Activated B cell treated with CpG ODN at 0.5 μM for 24 hours (primary cell): ENCODE measurements at regions not wholly inside any gene's neighbourhood (a gene's known extent, or its start where the extent isn't known, plus 50 kb on each side); places are given as distances from the start of the nearest gene placed in this dataset.
"Not testable (repeated sequence)": the region's sequence is repeated elsewhere in the genome, so short reads cannot be mapped to it uniquely, and the experiment has no call there.

Experiments used
- ATAC-seq: fragments of 200-7000 bp; cut with Tn5 transposase; one replicate; pipeline ENCODE4 v1.10.0; 2021; ENCODE audit warnings: low read depth, mild to moderate bottlenecking, moderate library complexity
- CTCF ChIA-PET: fragments of 350-600 bp; sonication (Branson Sonifier 250); formaldehyde crosslinking; loops from one replicate; lab custom pipeline; 2021; ENCODE audit warnings: antibody characterized with exemption; lab: Charles Lee
- POLR2A ChIA-PET: fragments of 350-600 bp; sonication (Branson Sonifier 250); formaldehyde crosslinking; loops from one replicate; lab custom pipeline; 2021; ENCODE audit warnings: antibody characterized with exemption; lab: Charles Lee
- DNase-seq: peaks from one replicate; pipeline ENCODE4 v3.0.0; 2022
- H3K27ac Mint-ChIP-seq: one replicate; pipeline ENCODE4 v1.8.0; 2020; ENCODE audit warnings: mixed read lengths
- H3K27me3 Mint-ChIP-seq: one replicate; pipeline ENCODE4 v1.8.0; 2021; ENCODE audit warnings: mixed read lengths
- H3K36me3 Mint-ChIP-seq: one replicate; pipeline ENCODE4 v1.8.0; 2021; ENCODE audit warnings: low read depth, mixed read lengths
- H3K4me1 Mint-ChIP-seq: one replicate; pipeline ENCODE4 v1.8.0; 2021; ENCODE audit warnings: mixed read lengths
- H3K4me3 Mint-ChIP-seq: one replicate; pipeline ENCODE4 v1.8.0; 2020; ENCODE audit warnings: mild to moderate bottlenecking, mixed read lengths
- H3K9me3 Mint-ChIP-seq: one replicate; pipeline ENCODE4 v1.8.0; 2020; ENCODE audit warnings: mixed read lengths
- CTCF ChIP-seq: fragments of 200-600 bp; IDR thresholded peaks from one replicate; pipeline ENCODE4 v1.8.0; 2022; ENCODE audit warnings: antibody characterized with exemption, mild to moderate bottlenecking
- intact Hi-C: fragments of 100-400 bp; cut with micrococcal nuclease; formaldehyde crosslinking; loops from one replicate; pipeline ENCODE4 v1.15.1; 2024

- no peak for ATAC-seq
- ChIA-PET POLR2A (interaction anchor here (0.6 kb wide), 1 partner anchor 36 kb away, joined by 5 read pairs; no protein-coding TSS in a partner anchor), CTCF (interaction anchor here (1.0 kb wide), 1 partner anchor 9 kb away, joined by 3 read pairs; no protein-coding TSS in a partner anchor)
- DNase-seq = no peak
- Mint-ChIP-seq H3K4me3 (no peak overlapping the region), H3K9me3 (no peaks in the 10 kb centered on the region), H3K36me3 (no peaks in the 10 kb centered on the region), H3K4me1 (no peaks in the 10 kb centered on the region), H3K27ac (no peak overlapping the region), H3K27me3 (peaks cover 2% of the 10 kb centered on the region)
- intact Hi-C loops = no loop called here
- TF ChIP-seq CTCF = no peak
These were observed 70.6 kb upstream of the CAPRIN1 start for GRCh38 chr11:33980897-33981296.

- no peak for TF ChIP-seq CTCF
- intact Hi-C loops = no loop called here
- ATAC-seq (no peak), DNase-seq (no peak)
- ChIA-PET CTCF (interaction anchor here (2.7 kb wide), 1 partner anchor 10 kb away, joined by 12 read pairs; no protein-coding TSS in a partner anchor), POLR2A (no interaction called here)
- Mint-ChIP-seq H3K4me3 (no peak overlapping the region), H3K27ac (no peak overlapping the region), H3K4me1 (no peaks in the 10 kb centered on the region), H3K9me3 (no peaks in the 10 kb centered on the region), H3K27me3 (no peaks in the 10 kb centered on the region), H3K36me3 (no peaks in the 10 kb centered on the region)
These were observed 73.2 kb upstream of the CAPRIN1 start for GRCh38 chr11:33978376-33978775.

- ATAC-seq (no peak), DNase-seq (no peak)
- Mint-ChIP-seq H3K4me3 (no peak overlapping the region), H3K4me1 (no peaks in the 10 kb centered on the region), H3K27me3 (peaks cover 3% of the 10 kb centered on the region), H3K36me3 (no peaks in the 10 kb centered on the region), H3K27ac (no peak overlapping the region), H3K9me3 (no peaks in the 10 kb centered on the region)
- no peak for TF ChIP-seq CTCF
- CTCF ChIA-PET = interaction anchor here (0.5 to 2.7 kb wide), 3 partner anchors 10 to 170 kb away, joined by 3 to 12 read pairs (median 4); no protein-coding TSS in a partner anchor
- POLR2A ChIA-PET = no interaction called here
- intact Hi-C loops = no loop called here
These were observed 73.9 kb upstream of the CAPRIN1 start for GRCh38 chr11:33977676-33978075.

GRCh38 chr11:33976495-33977199 lies 74.9 kb upstream of the CAPRIN1 start:
- ChIA-PET CTCF (interaction anchor here (0.9 to 2.7 kb wide), 2 partner anchors 11 to 169 kb away, joined by 3 to 12 read pairs; no protein-coding TSS in a partner anchor), POLR2A (interaction anchor here (0.9 kb wide), 1 partner anchor 113 kb away, joined by 3 read pairs; no protein-coding TSS in a partner anchor)
- H3K4me1 Mint-ChIP-seq = no peaks in the 10 kb centered on the region
- no peaks in the 10 kb centered on the region for H3K9me3 Mint-ChIP-seq
- ATAC-seq (no peak), DNase-seq (no peak)
- H3K4me3 Mint-ChIP-seq = no peak overlapping the region
- peaks cover 4% of the 10 kb centered on the region for H3K27me3 Mint-ChIP-seq
- no peak for TF ChIP-seq CTCF
- intact Hi-C loops = no loop called here
- no peaks in the 10 kb centered on the region for H3K36me3 Mint-ChIP-seq
- H3K27ac Mint-ChIP-seq = no peak overlapping the region

- H3K4me1 Mint-ChIP-seq = peaks cover 5% of the 10 kb centered on the region
- H3K36me3 Mint-ChIP-seq = no peaks in the 10 kb centered on the region
- H3K27ac Mint-ChIP-seq = no peak overlapping the region
- TF ChIP-seq CTCF = no peak
- no peak for ATAC-seq
- DNase-seq = no peak
- H3K4me3 Mint-ChIP-seq = no peak overlapping the region
- peaks cover 4% of the 10 kb centered on the region for H3K27me3 Mint-ChIP-seq
- POLR2A ChIA-PET = no interaction called here
- intact Hi-C loops = no loop called here
- CTCF ChIA-PET = interaction anchor here (1.1 to 5.5 kb wide), 2 partner anchors 13 to 117 kb away, joined by 6 to 24 read pairs; no protein-coding TSS in a partner anchor
- no peaks in the 10 kb centered on the region for H3K9me3 Mint-ChIP-seq
These were observed 76.7 kb upstream of the CAPRIN1 start for GRCh38 chr11:33974804-33975203.

GRCh38 chr11:33971530-33971929 lies 79.7 kb upstream of the LMO2 start:
- DNase-seq, ATAC-seq, H3K36me3 Mint-ChIP-seq, H3K9me3 Mint-ChIP-seq, H3K27me3 Mint-ChIP-seq, H3K4me1 Mint-ChIP-seq, H3K4me3 Mint-ChIP-seq, H3K27ac Mint-ChIP-seq: not testable (repeated sequence)
- POLR2A ChIA-PET = interaction anchor here (1.3 to 1.6 kb wide), 4 partner anchors 59 to 113 kb away, joined by 3 to 6 read pairs (median 4); no protein-coding TSS in a partner anchor
- CTCF ChIA-PET = interaction anchor here (0.6 to 5.5 kb wide), 24 partner anchors 9 to 386 kb away, joined by 3 to 99 read pairs (median 5); partner anchors contain the start of gene ABTB2
- intact Hi-C loops = loop anchor here (1.0 kb wide), 5 partner anchors 17 to 163 kb away; no protein-coding TSS in a partner anchor
